BE2C (cell line): ENCODE measurements at regions not wholly inside any gene's neighbourhood (a gene's known extent, or its start where the extent isn't known, plus 50 kb on each side); places are given as distances from the start of the nearest gene placed in this dataset.

Experiments
- DNase-seq: peaks from one replicate; pipeline ENCODE4 v3.0.0-alpha.2; 2020
- H3K27me3 ChIP-seq: fragments of 250-450 bp; sonication (Bioruptor Pico); 2 replicates; pipeline ENCODE4 v1.5.1; 2020; ENCODE audit warnings: mild to moderate bottlenecking
- H3K36me3 ChIP-seq: fragments of 250-450 bp; sonication (Bioruptor Pico); 2 replicates; pipeline ENCODE4 v1.5.1; 2020; ENCODE audit warnings: mild to moderate bottlenecking
- H3K4me1 ChIP-seq: fragments of 250-450 bp; sonication (Bioruptor Pico); 2 replicates; pipeline ENCODE4 v1.5.1; 2020
- H3K4me3 ChIP-seq: 2 replicates; pipeline ENCODE4 v1.5.1; 2011; ENCODE audit warnings: low read depth, low read length
- H3K9me3 ChIP-seq: fragments of 250-450 bp; sonication (Bioruptor Pico); 2 replicates; pipeline ENCODE4 v1.5.1; 2020
- TF ChIP-seq, protein P1 (sequence below): IDR thresholded peaks from 2 replicates; pipeline ENCODE4 v1.5.1; 2012; ENCODE audit warnings: mild to moderate bottlenecking, low read depth, low read length

DNA sequence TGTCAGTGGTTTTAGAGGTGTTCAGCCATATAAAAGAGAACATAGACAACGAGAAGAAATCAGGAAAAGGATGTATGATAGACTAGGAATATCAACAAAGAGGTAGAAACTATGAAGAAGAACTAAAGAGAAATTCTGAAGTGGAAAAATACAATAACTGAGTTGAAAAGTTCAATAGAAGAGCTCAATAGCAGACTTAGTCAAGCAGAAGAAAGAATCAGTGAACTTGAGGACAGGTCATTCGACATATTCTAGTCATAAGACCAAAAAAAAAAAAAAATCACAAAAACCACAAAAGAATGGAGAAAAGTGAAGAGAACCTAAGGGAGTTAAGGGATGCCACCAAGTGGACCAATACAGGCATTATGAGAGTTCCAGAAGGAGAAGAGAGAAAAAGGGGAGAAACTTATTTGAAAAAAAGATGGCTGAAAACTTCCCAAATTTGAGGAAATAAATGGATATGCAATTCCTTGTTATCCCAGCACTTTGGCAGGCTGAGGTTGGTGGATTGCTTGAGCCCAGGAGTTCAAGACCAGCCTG is 321.2 kb downstream of the ABCC12 start:
- H3K4me3 ChIP-seq = no peak overlapping the region
- H3K4me1 ChIP-seq = no peaks in the 10 kb centered on the region
- H3K9me3 ChIP-seq = no peaks in the 10 kb centered on the region
- no peak for DNase-seq
- TF ChIP-seq, protein P1, sequence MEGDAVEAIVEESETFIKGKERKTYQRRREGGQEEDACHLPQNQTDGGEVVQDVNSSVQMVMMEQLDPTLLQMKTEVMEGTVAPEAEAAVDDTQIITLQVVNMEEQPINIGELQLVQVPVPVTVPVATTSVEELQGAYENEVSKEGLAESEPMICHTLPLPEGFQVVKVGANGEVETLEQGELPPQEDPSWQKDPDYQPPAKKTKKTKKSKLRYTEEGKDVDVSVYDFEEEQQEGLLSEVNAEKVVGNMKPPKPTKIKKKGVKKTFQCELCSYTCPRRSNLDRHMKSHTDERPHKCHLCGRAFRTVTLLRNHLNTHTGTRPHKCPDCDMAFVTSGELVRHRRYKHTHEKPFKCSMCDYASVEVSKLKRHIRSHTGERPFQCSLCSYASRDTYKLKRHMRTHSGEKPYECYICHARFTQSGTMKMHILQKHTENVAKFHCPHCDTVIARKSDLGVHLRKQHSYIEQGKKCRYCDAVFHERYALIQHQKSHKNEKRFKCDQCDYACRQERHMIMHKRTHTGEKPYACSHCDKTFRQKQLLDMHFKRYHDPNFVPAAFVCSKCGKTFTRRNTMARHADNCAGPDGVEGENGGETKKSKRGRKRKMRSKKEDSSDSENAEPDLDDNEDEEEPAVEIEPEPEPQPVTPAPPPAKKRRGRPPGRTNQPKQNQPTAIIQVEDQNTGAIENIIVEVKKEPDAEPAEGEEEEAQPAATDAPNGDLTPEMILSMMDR = no peak
- H3K27me3 ChIP-seq = no peaks in the 10 kb centered on the region
- H3K36me3 ChIP-seq = no peaks in the 10 kb centered on the region

DNA sequence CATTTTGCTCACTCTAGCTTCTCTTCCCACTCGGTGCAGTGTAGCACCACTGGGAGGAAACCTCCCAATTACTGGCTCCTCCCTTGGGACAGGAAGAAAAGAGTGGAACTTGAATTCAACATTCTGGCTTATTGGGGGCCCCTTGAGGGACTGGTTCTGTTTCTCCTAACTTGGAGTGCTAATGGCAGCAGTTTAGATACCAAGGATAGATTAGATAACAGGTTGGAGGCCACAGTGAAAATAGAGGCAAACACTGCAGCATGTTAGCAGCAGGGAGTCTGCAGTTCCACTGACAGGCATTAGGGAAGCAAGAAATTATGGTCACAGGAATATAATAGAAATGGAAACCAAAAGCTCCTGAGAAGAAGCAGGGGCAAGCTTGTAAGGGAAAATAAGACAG is 322.0 kb downstream of the ABCC12 start:
- Histone ChIP-seq H3K9me3 (no peaks in the 10 kb centered on the region), H3K4me1 (no peaks in the 10 kb centered on the region), H3K27me3 (no peaks in the 10 kb centered on the region), H3K36me3 (no peaks in the 10 kb centered on the region), H3K4me3 (no peak overlapping the region)
- no peak for DNase-seq
- TF ChIP-seq, protein P1 = no peak

DNA sequence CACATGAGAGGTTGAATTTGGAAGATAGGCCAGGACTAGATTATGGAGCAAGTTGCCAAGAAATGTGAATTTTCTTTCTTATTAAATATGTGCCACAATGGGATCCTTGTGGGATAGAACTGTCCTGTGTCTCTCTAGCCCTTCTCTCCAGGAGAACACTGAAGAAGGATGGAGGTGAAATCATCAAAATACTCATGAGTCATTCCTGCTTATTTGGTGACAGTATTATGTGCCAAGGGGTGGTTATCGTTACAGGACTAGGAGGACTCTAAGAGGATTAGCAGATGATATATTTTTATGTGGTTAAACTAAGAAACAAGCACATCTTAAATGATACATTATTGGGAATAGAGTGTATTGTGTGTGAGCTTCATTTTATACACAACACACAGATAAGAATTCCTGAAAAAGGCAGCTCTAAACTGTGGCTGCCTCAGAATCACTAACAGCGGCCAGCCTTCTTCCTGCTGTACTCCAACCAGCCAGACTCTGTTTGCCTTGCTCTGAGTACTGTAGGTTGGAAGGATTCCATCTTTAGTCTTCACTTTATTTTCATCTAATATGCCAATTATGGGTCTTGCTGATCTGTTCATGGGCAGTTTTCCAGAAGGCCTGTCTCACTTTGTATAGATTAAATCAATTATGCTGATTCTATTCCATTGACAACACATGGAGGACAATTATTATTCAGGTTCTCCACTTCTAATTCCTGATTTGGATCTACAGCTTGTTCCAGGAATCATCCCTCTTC is 325.8 kb downstream of the ABCC12 start:
- DNase-seq = no peak
- Histone ChIP-seq H3K9me3 (no peaks in the 10 kb centered on the region), H3K36me3 (no peaks in the 10 kb centered on the region), H3K4me1 (no peaks in the 10 kb centered on the region), H3K4me3 (no peak overlapping the region), H3K27me3 (no peaks in the 10 kb centered on the region)
- TF ChIP-seq, protein P1 = no peak

DNA sequence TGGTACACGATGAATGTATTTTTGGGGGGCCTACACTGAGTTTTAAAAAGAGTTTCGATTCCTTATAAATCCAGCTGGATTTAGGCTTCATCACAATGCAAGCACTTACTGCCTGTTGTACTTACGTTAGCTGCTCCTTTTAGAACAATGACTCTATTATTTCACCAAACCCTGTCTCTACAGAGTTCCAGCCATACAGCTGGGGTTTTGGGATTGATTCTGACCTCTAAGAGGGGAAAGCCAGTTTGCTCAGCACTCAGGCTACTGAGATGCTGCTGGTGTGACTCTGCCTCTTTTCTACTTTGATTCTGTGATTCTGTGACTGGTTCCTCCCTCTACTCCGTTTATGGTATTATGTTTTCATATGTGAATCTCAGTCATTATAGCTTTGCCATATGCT is 329.7 kb downstream of the ABCC12 start:
- no peaks in the 10 kb centered on the region for H3K4me1 ChIP-seq
- no peak for DNase-seq
- TF ChIP-seq, protein P1 = no peak

DNA sequence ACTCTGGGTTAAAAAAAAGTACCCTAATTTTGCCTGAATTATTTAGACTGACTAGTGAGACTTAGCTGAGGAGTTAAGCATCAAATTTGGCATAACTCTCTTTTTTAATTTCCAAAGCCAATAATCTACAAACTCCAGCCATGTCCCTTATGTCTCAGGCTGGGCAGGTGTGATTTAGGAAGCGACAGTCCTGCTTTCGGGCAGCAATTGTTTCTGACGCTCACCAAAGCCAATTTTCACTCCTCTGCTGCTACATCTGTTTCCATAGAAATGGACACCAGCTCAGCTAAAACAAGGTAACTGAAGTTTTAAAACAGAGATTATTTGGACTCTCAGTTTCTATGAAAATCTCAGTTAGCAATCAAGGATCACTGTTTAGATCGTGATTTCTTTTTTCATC is 338.7 kb downstream of the ABCC12 start:
- H3K36me3 ChIP-seq = no peaks in the 10 kb centered on the region
- no peaks in the 10 kb centered on the region for H3K9me3 ChIP-seq
- H3K27me3 ChIP-seq = no peaks in the 10 kb centered on the region
- H3K4me1 ChIP-seq = no peaks in the 10 kb centered on the region
- no peak overlapping the region for H3K4me3 ChIP-seq
- DNase-seq = no peak
- TF ChIP-seq, protein P1 = no peak

More for the DNA sequence above, 329.7 kb downstream of the ABCC12 start:
- no peaks in the 10 kb centered on the region for H3K9me3 ChIP-seq
- H3K4me3 ChIP-seq = no peak overlapping the region
- no peaks in the 10 kb centered on the region for H3K27me3 ChIP-seq
- no peaks in the 10 kb centered on the region for H3K36me3 ChIP-seq

DNA sequence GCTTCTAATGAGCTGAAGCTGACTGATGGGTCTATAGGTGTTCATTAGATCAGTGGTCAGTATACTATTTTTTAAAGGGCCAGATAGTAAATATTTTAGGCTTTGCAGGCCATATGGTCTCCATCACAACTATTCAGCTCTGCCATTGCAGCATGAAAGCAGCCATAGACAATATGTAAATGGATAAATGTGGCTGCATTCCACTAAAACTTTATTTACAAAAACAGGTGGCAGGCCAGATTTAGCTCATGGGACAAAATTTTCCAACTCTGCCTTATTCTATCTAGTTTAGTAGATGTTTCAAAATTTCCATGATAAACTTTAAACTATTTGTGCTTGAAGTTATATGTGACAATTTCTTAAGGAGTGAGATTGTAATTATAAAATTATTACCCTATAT is 339.3 kb downstream of the ABCC12 start:
- TF ChIP-seq, protein P1 = no peak
- H3K9me3 ChIP-seq = no peaks in the 10 kb centered on the region
- no peaks in the 10 kb centered on the region for H3K4me1 ChIP-seq
- no peak for DNase-seq
- no peaks in the 10 kb centered on the region for H3K36me3 ChIP-seq
- H3K27me3 ChIP-seq = no peaks in the 10 kb centered on the region
- no peak overlapping the region for H3K4me3 ChIP-seq
